Adrenal gland (tissue), 9 donors: ENCODE measurements at regions not wholly inside any gene's neighbourhood (a gene's known extent, or its start where the extent isn't known, plus 50 kb on each side); places are given as distances from the start of the nearest gene placed in this dataset.
A peak's percentile ranks its signal among the peaks of the same experiment; 100 is the strongest.

Experiments used
- DNase-seq, 7 donors: peaks; one replicate each; pipeline ENCODE4 v3.0.0-alpha.2; 2019 to 2020
- H3K27ac ChIP-seq, 5 donors: fragments of 200-600 bp; sonication (generic) in 4 of 5; 1 replicate in 3 of 5; 2 replicates in 2 of 5; pipeline versions ENCODE4 v1.5.1 to v1.8.0; 2016 to 2020; ENCODE audit warnings: mild to moderate bottlenecking in 1 of 5
- H3K27me3 ChIP-seq: fragments of 200-600 bp; 2 replicates; pipeline ENCODE4 v1.8.0; 2021
- H3K36me3 ChIP-seq, 2 donors: fragments of 200-600 bp; replicated peaks in 1 of 2; 1 replicate in 1 of 2; 2 replicates in 1 of 2; pipeline versions ENCODE4 v1.5.1 to v1.8.0; 2018 to 2022
- H3K4me1 ChIP-seq, 2 donors: fragments of 200-600 bp; replicated peaks in 1 of 2; 1 replicate in 1 of 2; 2 replicates in 1 of 2; pipeline versions ENCODE4 v1.5.1 to v1.8.0; 2018 to 2021
- H3K4me3 ChIP-seq, 4 donors: fragments of 200-600 bp; sonication (generic) in 3 of 4; one replicate each; pipeline ENCODE4 v1.5.1; 2016 to 2018
- H3K9me3 ChIP-seq, 3 donors: fragments of 200-600 bp; sonication (generic) in 1 of 3; replicated peaks in 1 of 3; 1 replicate in 2 of 3; 2 replicates in 1 of 3; pipeline versions ENCODE4 v1.5.1 to v1.8.0; 2016 to 2021
- POLR2A ChIP-seq, 2 donors: fragments of 450-650 bp; IDR thresholded peaks; one replicate each; pipeline ENCODE4 v1.6.1; 2017; ENCODE audit warnings: antibody characterized with exemption in 2 of 2, mild to moderate bottlenecking in 2 of 2, moderate library complexity in 1 of 2
- WGBS, 4 donors: extraction: QIAGEN DNeasy Blood & Tissue Kit in 2 of 4; methylation state at CpG; one replicate each; pipeline versions ENCODE4 v1.1.5 to v1.1.7; 2013 to 2017; 5-methylcytosine and 5-hydroxymethylcytosine counted together
- intact Hi-C, 2 donors: fragments of 100-400 bp; cut with DNase I; formaldehyde crosslinking; loops; one replicate each; pipeline versions ENCODE4 v1.14.1 to v1.15.0; 2022 to 2023
- TF ChIP-seq, protein P1 (sequence below), 6 experiments: fragments of 450-650 bp in 4 of 6; fragments of 200-600 bp in 2 of 6; sonication (generic) in 1 of 6; IDR thresholded peaks; 1 replicate in 5 of 6; 2 replicates in 1 of 6; pipeline versions ENCODE4 v1.5.1 to v1.8.0; 2016 to 2021; ENCODE audit warnings: antibody characterized with exemption in 6 of 6, mild to moderate bottlenecking in 2 of 6, moderate library complexity in 1 of 6
- donor health status: healthy with polysubstance abuse.
- donor health status: Bipolar disorder and iron deficiency.
- donor health status: DM: yes; HTN: yes; CAD: no.
- donor health status: DM: no; HTN: no; CAD: no.
- donor health status: DM: no; HTN: no; CAD: no.

DNA sequence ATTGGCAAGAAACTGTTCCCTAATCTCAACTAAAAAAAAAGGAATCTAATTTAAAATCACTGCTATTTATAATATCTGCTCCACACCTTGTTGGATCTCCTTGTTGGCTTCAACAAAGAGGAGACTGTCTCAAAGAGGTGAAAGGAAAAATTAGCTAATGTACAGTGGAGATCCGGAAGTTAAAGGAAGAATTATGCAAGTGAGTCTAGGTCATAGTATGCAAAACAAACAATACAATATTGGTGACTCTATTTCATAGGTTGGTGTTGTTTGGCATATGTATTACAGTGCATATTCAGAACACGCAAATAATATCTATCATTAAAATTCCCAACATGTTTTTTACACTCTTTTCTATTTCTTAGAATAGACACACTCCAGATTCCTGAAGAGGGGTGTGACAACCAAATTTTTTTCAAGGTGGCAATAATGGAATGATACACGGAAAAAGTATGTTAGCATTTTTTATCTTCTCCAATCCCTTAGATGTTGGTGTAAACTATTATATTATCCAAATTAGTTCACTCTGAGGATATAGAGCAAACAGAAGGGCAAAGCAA is 685.3 kb downstream of the KCNA4 start:
- TF ChIP-seq POLR2A (IDR thresholded peaks at IDR 0.05): no peak
- TF ChIP-seq, protein P1, sequence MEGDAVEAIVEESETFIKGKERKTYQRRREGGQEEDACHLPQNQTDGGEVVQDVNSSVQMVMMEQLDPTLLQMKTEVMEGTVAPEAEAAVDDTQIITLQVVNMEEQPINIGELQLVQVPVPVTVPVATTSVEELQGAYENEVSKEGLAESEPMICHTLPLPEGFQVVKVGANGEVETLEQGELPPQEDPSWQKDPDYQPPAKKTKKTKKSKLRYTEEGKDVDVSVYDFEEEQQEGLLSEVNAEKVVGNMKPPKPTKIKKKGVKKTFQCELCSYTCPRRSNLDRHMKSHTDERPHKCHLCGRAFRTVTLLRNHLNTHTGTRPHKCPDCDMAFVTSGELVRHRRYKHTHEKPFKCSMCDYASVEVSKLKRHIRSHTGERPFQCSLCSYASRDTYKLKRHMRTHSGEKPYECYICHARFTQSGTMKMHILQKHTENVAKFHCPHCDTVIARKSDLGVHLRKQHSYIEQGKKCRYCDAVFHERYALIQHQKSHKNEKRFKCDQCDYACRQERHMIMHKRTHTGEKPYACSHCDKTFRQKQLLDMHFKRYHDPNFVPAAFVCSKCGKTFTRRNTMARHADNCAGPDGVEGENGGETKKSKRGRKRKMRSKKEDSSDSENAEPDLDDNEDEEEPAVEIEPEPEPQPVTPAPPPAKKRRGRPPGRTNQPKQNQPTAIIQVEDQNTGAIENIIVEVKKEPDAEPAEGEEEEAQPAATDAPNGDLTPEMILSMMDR (IDR thresholded peaks at IDR 0.05): no peak
- no peaks in the 10 kb centered on the region for H3K36me3 ChIP-seq
- intact Hi-C loops: no loop called here
- no peaks in the 10 kb centered on the region for H3K4me1 ChIP-seq
- H3K9me3 ChIP-seq: no peaks in the 10 kb centered on the region
- H3K27ac ChIP-seq: no peak overlapping the region
- DNase-seq: no peak
- no peak overlapping the region for H3K4me3 ChIP-seq
- no peaks in the 10 kb centered on the region for H3K27me3 ChIP-seq
- WGBS, 4 donors: 69 to 84% (median 76%) methylated on average over 3 of the region's 3 CpGs

DNA sequence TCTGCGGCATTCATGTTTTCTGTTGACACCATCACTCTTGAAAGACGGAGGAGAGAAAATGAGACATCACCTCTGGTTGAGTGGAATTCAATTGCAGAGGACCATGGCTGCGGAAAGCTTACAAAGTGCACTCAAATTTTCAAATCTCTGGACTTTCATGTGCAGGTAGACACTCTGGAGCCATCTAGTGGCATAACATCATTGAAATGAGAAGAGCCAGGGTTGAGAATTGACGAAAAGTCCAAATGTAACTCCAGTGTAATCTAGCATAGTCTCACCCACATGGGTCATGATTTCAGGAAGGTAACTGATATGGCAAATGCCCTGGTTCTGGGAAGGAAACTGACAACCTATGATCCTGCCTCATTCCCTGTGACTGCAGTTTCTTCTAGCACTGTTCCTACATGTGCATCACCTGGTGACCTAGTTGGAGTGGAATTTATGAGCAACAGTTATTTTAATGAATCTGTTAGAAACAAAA is 687.8 kb downstream of the KCNA4 start:
- DNase-seq: peak in 5 of 7 donors; percentile 9 to 20 (median 14)
- intact Hi-C loops: no loop called here
- Histone ChIP-seq H3K9me3 (no peaks in the 10 kb centered on the region), H3K4me3 (no peak overlapping the region), H3K4me1 (no peaks in the 10 kb centered on the region), H3K27me3 (no peaks in the 10 kb centered on the region), H3K27ac (no peak overlapping the region), H3K36me3 (no peaks in the 10 kb centered on the region)
- TF ChIP-seq, protein P1 (IDR thresholded peaks at IDR 0.05): peak; percentile 25 to 62 (median 54)
- TF ChIP-seq POLR2A (IDR thresholded peaks at IDR 0.05): no peak
- WGBS, 4 donors: 32 to 39% (median 36%) methylated on average over 3 to 4 of the region's 4 CpGs

GRCh38 chr11:29327891-29328290 is 688.9 kb downstream of the KCNA4 start:
- 68 to 85% (median 80%) methylated on average over 4 of the region's 4 CpGs for WGBS, 4 donors
- Histone ChIP-seq H3K27me3 (no peaks in the 10 kb centered on the region), H3K27ac (no peak overlapping the region), H3K4me1 (no peaks in the 10 kb centered on the region), H3K9me3 (no peaks in the 10 kb centered on the region), H3K36me3 (no peaks in the 10 kb centered on the region), H3K4me3 (no peak overlapping the region)
- DNase-seq: no peak
- intact Hi-C loops: no loop called here
- TF ChIP-seq, protein P1 (IDR thresholded peaks at IDR 0.05): no peak

GRCh38 chr11:29326757-29327156 is 690.1 kb downstream of the KCNA4 start:
- no peak for DNase-seq
- H3K4me1 ChIP-seq: no peaks in the 10 kb centered on the region
- no peaks in the 10 kb centered on the region for H3K27me3 ChIP-seq
- no peak overlapping the region for H3K4me3 ChIP-seq
- intact Hi-C loops: no loop called here
- no peaks in the 10 kb centered on the region for H3K9me3 ChIP-seq
- H3K27ac ChIP-seq: no peak overlapping the region
- WGBS, 4 donors: 85 to 93% (median 88%) methylated on average over 3 of the region's 3 CpGs
- no peaks in the 10 kb centered on the region for H3K36me3 ChIP-seq
- TF ChIP-seq, protein P1 (IDR thresholded peaks at IDR 0.05): no peak
- no peak for TF ChIP-seq POLR2A (IDR thresholded peaks at IDR 0.05)
